HG03135 (cell line): ENCODE measurements at regions not wholly inside any gene's neighbourhood (a gene's known extent, or its start where the extent isn't known, plus 50 kb on each side); places are given as distances from the start of the nearest gene placed in this dataset.
"Not testable (repeated sequence)": the region's sequence is repeated elsewhere in the genome, so short reads cannot be mapped to it uniquely, and the experiment has no call there.

Experiments used
- ATAC-seq: cut with Tn5 transposase; IDR thresholded peaks from one replicate; pipeline ENCODE4 v1.9.1; 2021; ENCODE audit warnings: mild to moderate bottlenecking, moderate library complexity; ENCODE audit not compliant: unreplicated experiment

- ATAC-seq, result no peak
These were observed 841.5 kb downstream of the SOCS6 start for GRCh38 chr18:71130351-71130750.

DNA sequence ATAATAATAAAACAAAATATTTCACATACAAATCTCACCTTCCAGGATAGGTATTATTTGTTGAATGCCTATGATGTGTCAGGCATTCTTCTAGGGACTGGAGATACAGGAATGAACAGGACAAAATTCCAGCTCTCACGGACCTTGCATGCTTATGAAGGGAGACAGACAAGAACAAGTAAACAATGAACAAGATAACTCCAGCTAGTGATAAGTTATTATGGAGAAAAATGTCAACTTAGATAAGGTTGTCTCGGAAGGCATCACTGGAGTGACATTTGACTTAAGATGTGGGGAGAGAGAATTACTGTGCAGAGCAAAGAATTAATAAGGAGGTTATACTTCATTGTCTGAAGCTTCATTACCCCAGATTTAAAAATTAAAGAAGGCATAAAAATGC lies 836.7 kb downstream of the SOCS6 start:
- ATAC-seq, result no peak

DNA sequence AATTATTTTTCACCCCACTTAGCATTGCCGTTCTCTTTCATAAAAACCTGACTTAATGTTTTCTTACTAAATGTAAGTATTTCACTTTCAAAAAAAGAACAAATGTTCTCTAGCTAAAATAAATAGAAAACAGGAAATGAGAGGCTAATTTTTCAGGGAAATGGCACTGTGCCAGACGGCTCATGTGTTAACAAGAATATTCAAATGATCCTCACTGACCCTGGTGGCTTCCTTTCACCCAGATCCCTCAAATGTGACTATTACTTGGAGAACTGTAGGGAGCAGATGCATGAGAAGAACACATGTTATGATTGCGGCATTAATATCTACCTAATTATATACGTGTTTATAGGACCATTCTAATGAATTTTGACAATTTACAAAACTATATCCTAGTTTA lies 827.7 kb downstream of the SOCS6 start:
- no peak for ATAC-seq

- ATAC-seq, result no peak
These were observed 826.4 kb downstream of the SOCS6 start for GRCh38 chr18:71115261-71115660.

DNA sequence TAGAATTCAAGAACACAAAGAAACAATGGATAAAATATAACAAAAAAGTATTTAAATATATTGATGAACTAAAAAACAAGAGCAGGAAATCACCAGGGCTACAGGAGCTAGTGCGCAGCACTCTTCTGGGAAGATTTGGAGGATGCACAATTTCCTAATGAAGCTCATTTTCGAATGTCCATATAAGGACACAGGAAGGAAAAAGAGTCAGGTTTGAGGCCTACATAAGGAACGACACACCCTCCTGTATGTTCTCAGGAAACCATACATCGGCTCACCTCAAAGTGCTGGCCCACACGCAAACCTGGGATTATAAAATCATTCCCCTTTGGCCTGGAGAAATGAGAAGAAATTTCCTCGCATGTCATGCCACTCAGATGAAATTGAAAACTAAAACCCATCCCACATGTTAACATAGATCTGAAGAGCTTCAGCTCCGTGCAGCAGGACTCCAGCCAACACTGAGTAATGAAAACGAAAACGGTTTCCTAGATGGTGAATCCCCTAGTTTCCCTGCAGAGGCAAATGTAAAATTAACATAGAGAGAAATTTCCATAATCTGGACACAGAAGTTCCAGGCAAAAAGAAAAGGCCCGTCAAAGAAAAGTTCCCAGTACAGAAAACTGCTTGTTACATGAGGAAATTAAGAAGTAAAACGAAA lies 825.8 kb downstream of the SOCS6 start:
- no peak for ATAC-seq

GRCh38 chr18:71107244-71107643 lies 818.4 kb downstream of the SOCS6 start:
- no peak for ATAC-seq

DNA sequence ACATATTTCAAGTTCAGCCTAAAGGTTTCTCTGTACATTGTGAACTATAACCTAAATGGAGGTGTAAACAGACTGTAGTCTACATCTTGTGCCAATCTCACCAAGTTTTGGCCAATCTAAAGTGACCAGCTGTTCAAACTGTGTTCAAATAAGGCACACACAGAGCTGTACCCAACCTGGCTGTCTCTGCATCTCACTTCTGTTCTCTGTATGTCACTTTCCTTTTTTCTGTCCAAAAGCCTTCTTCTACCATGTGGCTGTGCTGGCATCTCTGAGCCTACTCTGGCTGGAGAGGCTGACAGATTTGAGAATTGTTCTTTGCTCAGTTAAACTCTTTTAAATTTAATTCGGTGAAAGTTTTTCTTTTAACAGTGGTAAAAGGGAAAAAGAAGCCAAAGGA lies 817.9 kb downstream of the SOCS6 start:
- ATAC-seq, result no peak

- no peak for ATAC-seq
These were observed 817.2 kb downstream of the SOCS6 start for GRCh38 chr18:71105994-71106546.

GRCh38 chr18:71105078-71105819 lies 816.4 kb downstream of the SOCS6 start:
- ATAC-seq, result no peak

DNA sequence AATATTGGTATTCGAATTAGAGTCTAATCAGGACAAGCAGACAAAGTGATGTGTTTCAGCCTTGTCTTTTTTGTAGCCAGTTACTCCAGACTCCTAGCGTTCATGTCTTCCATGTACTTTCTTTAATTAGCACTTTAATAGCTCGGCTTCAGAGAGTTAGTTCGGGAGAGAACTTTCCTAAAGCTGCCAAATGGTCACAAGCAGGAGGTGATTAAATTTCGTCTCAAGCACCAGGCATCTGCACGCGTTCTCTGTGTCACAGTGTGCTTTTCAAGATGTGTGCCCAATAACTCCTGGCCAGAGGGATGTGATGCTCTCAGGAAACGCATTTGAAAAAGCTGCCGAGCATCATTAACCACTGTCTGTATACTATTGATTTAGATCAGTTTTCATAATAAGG lies 790.8 kb downstream of the SOCS6 start:
- no peak for ATAC-seq

GRCh38 chr18:71077451-71077850 lies 788.6 kb downstream of the SOCS6 start:
- no peak for ATAC-seq

GRCh38 chr18:71075147-71075546 lies 786.3 kb downstream of the SOCS6 start:
- ATAC-seq, result no peak

DNA sequence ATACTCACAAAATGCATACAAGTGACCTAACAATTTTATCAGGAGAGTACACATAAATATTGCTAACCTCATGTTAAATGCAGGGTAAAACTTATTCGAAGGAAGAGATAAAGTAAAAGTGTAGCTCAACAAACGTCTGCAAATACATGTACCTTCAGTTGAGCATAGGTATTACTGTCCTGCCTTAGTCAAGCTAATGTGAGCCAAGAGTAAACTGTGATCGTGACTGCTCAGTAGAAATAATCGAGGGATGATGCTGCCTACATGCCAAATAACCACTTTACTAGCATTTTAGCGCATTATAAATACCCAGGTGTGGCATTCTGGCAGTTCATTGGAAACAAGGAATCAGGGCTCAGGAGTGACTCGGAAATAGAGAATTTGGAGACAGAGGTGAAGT lies 779.5 kb downstream of the SOCS6 start:
- no peak for ATAC-seq

DNA sequence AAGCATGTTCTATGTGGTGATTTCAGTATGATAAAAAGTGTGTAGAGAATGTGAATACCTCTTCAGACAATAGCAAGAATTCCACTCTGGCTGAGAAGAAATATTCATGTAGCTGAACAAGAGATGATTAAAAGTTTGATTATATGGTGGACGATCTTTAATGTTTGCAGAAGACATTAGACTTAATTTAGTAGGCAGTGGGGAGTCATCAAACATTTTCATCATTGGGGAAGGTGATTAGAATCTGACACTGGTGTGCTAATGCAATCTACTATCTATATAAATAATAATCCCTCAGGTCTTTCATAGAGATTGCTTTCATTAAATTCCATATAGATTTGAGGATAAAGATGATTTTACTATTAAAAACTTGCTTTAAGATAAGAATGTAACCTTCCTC lies 761.0 kb downstream of the SOCS6 start:
- ATAC-seq, result no peak

DNA sequence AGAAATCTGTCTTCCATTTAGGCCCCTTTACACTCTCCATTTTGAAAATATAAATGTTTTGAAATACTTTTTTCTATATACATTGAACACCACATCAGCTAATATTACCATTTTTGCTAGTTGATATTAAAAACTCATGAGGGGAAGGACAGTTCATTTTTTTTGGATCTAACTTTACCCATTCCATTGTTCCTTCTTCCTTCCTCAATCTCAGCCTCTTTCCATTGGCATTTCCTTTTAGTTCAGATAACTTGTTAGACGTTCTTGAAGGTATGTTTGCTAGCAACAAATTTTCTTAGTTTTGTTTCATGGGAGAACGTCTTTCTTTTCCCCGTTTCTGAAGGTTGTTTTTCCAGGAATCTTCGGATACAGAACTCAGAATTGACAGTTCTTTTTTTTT lies 759.0 kb downstream of the SOCS6 start:
- no peak for ATAC-seq

DNA sequence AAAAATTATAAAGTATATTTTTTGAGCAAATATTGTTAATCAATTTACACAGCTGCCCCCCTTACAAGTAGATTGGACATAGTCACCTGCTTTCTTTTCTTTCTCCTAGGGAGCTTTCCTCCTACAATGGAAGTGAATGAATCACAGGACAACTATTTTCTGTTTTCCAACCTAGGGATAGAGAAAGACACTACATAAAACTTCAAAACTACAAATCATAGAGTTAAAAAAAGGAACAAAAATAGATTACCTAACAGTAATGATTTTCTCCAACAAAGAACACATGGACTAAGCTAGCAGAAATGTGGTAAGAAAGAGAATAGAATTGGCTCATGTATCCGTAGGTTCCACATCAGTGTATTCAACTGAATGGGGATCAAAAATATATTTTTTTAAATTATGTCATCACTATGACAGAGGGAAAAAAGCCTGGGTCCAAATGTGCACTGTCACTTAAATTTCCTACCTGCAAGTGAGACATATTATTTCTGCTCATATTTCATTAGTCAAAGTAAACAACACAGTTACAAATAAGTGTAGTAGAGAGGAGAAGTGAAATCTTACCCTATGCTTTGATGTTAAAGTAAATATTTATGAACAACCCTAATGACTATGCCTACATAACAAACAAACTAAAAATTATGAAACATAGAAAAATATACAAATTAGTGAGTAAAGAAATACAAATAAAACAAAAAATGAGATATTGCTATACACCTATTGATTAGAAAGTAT lies 756.7 kb downstream of the SOCS6 start:
- no peak for ATAC-seq

DNA sequence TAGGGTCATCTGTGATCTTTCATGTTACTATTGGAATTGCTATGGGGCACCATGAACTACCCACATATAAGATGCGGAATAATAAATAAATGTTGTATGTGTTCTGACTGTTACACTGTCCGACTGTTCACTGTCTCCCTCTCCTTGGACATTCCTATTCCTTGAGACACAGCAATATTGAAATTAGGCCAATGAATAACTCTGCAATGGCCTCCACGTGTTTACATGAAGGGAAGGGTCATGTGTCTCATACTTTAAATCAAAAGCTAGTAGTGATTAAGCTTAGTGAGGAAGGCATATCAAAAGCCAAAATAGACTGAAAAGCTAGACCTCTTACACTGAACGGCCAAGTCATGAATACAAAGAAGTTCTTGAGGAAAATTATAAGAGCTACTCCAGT lies 751.3 kb downstream of the SOCS6 start:
- no peak for ATAC-seq

DNA sequence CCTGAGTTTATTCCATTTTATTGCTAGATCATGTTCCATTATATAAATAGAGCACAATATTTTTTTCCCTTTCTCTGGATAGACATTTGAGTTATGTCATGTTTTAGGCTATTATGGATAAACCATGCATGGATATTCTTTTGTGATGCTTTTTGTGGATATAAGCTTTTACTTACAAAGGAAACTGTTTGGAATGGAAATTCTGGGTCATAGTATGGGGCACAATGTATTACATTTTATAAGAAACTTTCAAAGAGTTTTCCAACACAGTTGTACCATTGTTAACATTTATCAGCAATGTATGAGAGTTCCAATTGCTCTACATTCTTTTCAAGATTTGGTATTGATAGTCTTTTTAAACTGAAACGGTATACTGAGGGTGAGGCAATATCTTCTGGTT lies 749.4 kb downstream of the SOCS6 start:
- ATAC-seq, result no peak

- no peak for ATAC-seq
These were observed 747.9 kb downstream of the SOCS6 start for GRCh38 chr18:71036783-71037182.

DNA sequence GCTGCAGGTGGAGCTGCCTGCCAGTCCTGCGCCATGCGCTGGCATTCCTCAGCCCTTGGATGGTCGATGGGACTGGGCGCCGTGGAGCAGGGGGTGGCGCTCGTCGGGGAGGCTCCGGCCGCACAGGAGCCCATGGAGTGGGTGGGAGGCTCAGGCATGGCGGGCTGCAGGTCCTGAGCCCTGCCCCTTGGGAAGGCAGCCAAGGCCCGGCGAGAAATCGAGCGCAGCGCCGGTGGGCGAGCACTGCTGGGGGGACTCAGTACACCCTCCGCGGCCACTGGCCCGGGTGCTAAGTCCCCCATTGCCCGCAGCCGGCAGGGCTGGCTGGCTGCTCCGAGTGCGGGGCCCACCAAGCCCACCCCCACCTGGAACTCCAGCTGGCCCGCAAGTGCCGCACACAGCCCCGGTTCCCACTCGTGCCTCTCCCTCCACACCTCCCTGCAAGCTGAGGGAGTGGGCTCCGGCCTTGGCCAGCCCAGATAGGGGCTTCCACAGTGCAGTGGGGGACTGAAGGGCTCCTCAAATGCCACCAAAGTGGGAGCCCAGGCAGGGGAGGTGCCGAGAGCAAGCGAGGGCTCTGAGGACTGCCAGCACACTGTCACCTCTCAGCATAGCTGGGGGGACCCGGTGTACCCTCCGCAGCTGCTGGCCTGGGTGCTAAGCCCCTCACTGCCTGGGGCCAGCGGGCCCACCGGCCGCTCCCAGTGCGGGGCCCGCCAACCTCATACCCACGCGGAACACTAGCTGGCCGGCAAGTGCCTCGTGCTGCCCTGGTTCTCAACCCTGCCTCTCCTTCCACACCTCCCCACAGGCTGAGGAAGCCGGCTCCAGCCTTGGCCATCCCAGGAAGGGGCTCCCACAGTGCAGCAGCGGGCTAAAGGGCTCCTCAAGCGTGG lies 742.7 kb downstream of the SOCS6 start:
- ATAC-seq, result not testable (repeated sequence)

- ATAC-seq, result not testable (repeated sequence)
These were observed 741.2 kb downstream of the SOCS6 start for GRCh38 chr18:71030085-71030484.
